Esophagus squamous epithelium (tissue), 5 donors: ENCODE measurements at regions not wholly inside any gene's neighbourhood (a gene's known extent, or its start where the extent isn't known, plus 50 kb on each side); places are given as distances from the start of the nearest gene placed in this dataset.

Experiments used
- DNase-seq: peaks from one replicate; lab custom pipeline; 2025; lab: John Stamatoyannopoulos, UW
- H3K27ac ChIP-seq, 4 donors: fragments of 200-600 bp; sonication (generic); one replicate each; pipeline ENCODE4 v1.5.1; 2016 to 2019; ENCODE audit warnings: mild to moderate bottlenecking in 1 of 4
- H3K27me3 ChIP-seq, 4 donors: fragments of 200-600 bp; sonication (generic); 1 replicate in 3 of 4; 2 replicates in 1 of 4; pipeline versions ENCODE4 v1.5.1 to v1.6.0; 2017 to 2021; ENCODE audit warnings: antibody characterized with exemption in 1 of 4
- H3K36me3 ChIP-seq, 3 donors: fragments of 200-600 bp; sonication (generic); one replicate each; pipeline ENCODE4 v1.5.1; 2016 to 2019
- H3K4me1 ChIP-seq, 3 donors: fragments of 200-600 bp; sonication (generic); one replicate each; pipeline ENCODE4 v1.5.1; 2017 to 2019
- H3K4me3 ChIP-seq, 4 donors: fragments of 200-600 bp; sonication (generic); 1 replicate in 3 of 4; 2 replicates in 1 of 4; pipeline ENCODE4 v1.5.1; 2016 to 2019; ENCODE audit warnings: mild to moderate bottlenecking in 2 of 4, moderate library complexity in 1 of 4
- H3K9me3 ChIP-seq, 3 donors: fragments of 200-600 bp; sonication (generic); one replicate each; pipeline ENCODE4 v1.5.1; 2016 to 2019
- CTCF ChIP-seq, 6 experiments: fragments of 450-650 bp in 4 of 6; fragments of 200-600 bp in 2 of 6; sonication (generic) in 2 of 6; IDR thresholded peaks; one replicate each; pipeline ENCODE4 v1.5.1; 2016 to 2019; ENCODE audit warnings: antibody characterized with exemption in 6 of 6, mild to moderate bottlenecking in 4 of 6, moderate library complexity in 4 of 6
- POLR2A ChIP-seq, 4 donors: fragments of 450-650 bp; IDR thresholded peaks; one replicate each; pipeline ENCODE4 v1.6.1; 2017; ENCODE audit warnings: antibody characterized with exemption in 4 of 4, mild to moderate bottlenecking in 4 of 4, moderate library complexity in 3 of 4
- WGBS, 2 donors: methylation state at CpG; one replicate each; pipeline ENCODE4 v1.1.5; 2018; 5-methylcytosine and 5-hydroxymethylcytosine counted together
- intact Hi-C: fragments of 100-400 bp; cut with DNase I; formaldehyde crosslinking; loops from one replicate; pipeline ENCODE4 v1.15.0; 2022
- donor health status: DM: yes; HTN: yes; CAD: no.

GRCh38 chr1:98251497-98251896 lies 330.7 kb upstream of the DPYD start:
- H3K36me3 ChIP-seq = no peaks in the 10 kb centered on the region
- 60 to 83% methylated on average over 1 of the region's 2 CpGs for WGBS, 2 donors

DNA sequence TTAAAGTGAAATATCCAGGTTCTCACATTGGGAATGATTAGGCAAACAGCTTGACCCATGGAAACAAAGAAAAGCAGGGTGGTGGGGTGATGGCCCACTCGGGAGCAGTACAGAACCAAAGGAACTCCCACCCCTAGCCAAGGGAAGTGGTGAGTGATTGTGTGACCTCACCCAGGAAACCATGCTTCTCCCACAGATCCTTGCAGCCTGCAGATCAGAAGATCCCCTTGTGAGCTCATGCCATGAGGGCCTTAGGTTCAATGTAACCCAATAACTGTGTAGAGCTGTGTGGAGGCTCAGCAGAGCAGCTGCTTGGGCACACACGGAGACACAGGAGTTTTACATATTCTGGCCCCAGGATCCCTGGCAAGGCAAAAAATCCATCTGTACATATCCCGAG lies 311.8 kb upstream of the DPYD start:
- H3K27me3 ChIP-seq = no peaks in the 10 kb centered on the region
- H3K27ac ChIP-seq = no peak overlapping the region
- 58 to 80% methylated on average over 2 of the region's 3 CpGs for WGBS, 2 donors
- no peaks in the 10 kb centered on the region for H3K4me1 ChIP-seq
- H3K4me3 ChIP-seq = no peak overlapping the region
- no peaks in the 10 kb centered on the region for H3K9me3 ChIP-seq
- intact Hi-C loops = no loop called here
- TF ChIP-seq CTCF (IDR thresholded peaks at IDR 0.05) (no peak), POLR2A (IDR thresholded peaks at IDR 0.05) (no peak)
- H3K36me3 ChIP-seq = no peaks in the 10 kb centered on the region
- no peak for DNase-seq

More at GRCh38 chr1:98251497-98251896, 330.7 kb upstream of the DPYD start:
- no peaks in the 10 kb centered on the region for H3K4me1 ChIP-seq
- no peaks in the 10 kb centered on the region for H3K9me3 ChIP-seq
- no peak for DNase-seq
- no peak overlapping the region for H3K4me3 ChIP-seq
- intact Hi-C loops = no loop called here
- no peaks in the 10 kb centered on the region for H3K27me3 ChIP-seq
- TF ChIP-seq CTCF (IDR thresholded peaks at IDR 0.05) = no peak
- TF ChIP-seq POLR2A (IDR thresholded peaks at IDR 0.05) = no peak
- H3K27ac ChIP-seq = no peak overlapping the region

- 72 to 93% methylated on average over 1 of the region's 1 CpG for WGBS, 2 donors
- no peak overlapping the region for H3K27ac ChIP-seq
- H3K4me1 ChIP-seq = no peaks in the 10 kb centered on the region
- TF ChIP-seq CTCF (IDR thresholded peaks at IDR 0.05) = no peak
- TF ChIP-seq POLR2A (IDR thresholded peaks at IDR 0.05) = no peak
- DNase-seq = no peak
- no peaks in the 10 kb centered on the region for H3K9me3 ChIP-seq
- H3K4me3 ChIP-seq = no peak overlapping the region
- intact Hi-C loops = no loop called here
- no peaks in the 10 kb centered on the region for H3K27me3 ChIP-seq
- H3K36me3 ChIP-seq = no peaks in the 10 kb centered on the region
These were observed 301.9 kb upstream of the DPYD start for GRCh38 chr1:98222706-98223105.

DNA sequence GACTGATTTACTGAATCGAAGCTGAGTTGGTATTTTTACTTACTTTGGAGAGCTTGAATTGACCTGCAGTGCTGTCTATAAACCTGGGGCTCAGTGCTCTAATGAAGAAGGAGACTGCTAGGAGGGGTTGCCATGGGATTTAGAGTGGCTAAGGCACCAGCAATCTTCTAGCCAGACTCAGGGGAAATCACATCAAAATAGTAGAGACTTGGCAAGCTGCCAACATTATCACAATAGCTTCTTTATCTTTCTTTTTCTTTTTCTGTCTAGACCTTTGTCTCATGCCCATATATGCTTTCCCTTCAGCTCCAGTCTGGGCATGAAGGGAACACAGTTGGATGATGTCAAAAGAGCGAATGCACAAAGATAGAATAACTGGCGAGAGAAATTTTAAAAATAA lies 301.1 kb upstream of the DPYD start:
- no peak for TF ChIP-seq POLR2A (IDR thresholded peaks at IDR 0.05)
- no peak for TF ChIP-seq CTCF (IDR thresholded peaks at IDR 0.05)
- WGBS, 2 donors = 66 to 75% methylated on average over 3 of the region's 3 CpGs
- Histone ChIP-seq H3K9me3 (no peaks in the 10 kb centered on the region), H3K4me3 (no peak overlapping the region), H3K27ac (no peak overlapping the region), H3K27me3 (no peaks in the 10 kb centered on the region), H3K36me3 (no peaks in the 10 kb centered on the region), H3K4me1 (no peaks in the 10 kb centered on the region)
- intact Hi-C loops = no loop called here
- no peak for DNase-seq

- WGBS, 2 donors = 59 to 64% methylated on average over 2 of the region's 2 CpGs
- intact Hi-C loops = no loop called here
- TF ChIP-seq CTCF (IDR thresholded peaks at IDR 0.05) (no peak), POLR2A (IDR thresholded peaks at IDR 0.05) (no peak)
- Histone ChIP-seq H3K9me3 (no peaks in the 10 kb centered on the region), H3K36me3 (no peaks in the 10 kb centered on the region), H3K27me3 (no peaks in the 10 kb centered on the region), H3K4me1 (no peaks in the 10 kb centered on the region), H3K4me3 (no peak overlapping the region), H3K27ac (no peak overlapping the region)
- DNase-seq = no peak
These were observed 296.8 kb upstream of the DPYD start for GRCh38 chr1:98217601-98218000.
